Prostate gland (tissue), 2 donors: ENCODE measurements at regions not wholly inside any gene's neighbourhood (a gene's known extent, or its start where the extent isn't known, plus 50 kb on each side); places are given as distances from the start of the nearest gene placed in this dataset.

Experiments used
- DNase-seq: peaks from one replicate; pipeline ENCODE4 v3.0.0-alpha.2; 2019; ENCODE audit warnings: low spot score
- H3K27ac ChIP-seq, 2 donors: fragments of 200-600 bp; sonication (generic); 2 replicates each; pipeline ENCODE4 v1.5.1; 2017 to 2019
- H3K27me3 ChIP-seq: fragments of 200-600 bp; sonication (generic); replicated peaks from 2 replicates; pipeline ENCODE4 v1.5.1; 2019; ENCODE audit not compliant: insufficient read depth
- H3K36me3 ChIP-seq, 2 donors: fragments of 200-600 bp; sonication (generic); 1 replicate in 1 of 2; 2 replicates in 1 of 2; pipeline versions ENCODE4 v1.5.1 to v1.8.1; 2017 to 2019
- H3K4me1 ChIP-seq: fragments of 200-600 bp; sonication (generic); replicated peaks from 2 replicates; pipeline ENCODE4 v1.5.1; 2019
- H3K4me3 ChIP-seq, 2 donors: fragments of 200-600 bp; sonication (generic); 2 replicates each; pipeline ENCODE4 v1.5.1; 2017 to 2019
- H3K9me3 ChIP-seq: fragments of 200-600 bp; sonication (generic); 2 replicates; pipeline ENCODE4 v1.5.1; 2017
- POLR2A ChIP-seq: fragments of 450-650 bp; IDR thresholded peaks from one replicate; pipeline ENCODE4 v1.6.1; 2016; ENCODE audit warnings: antibody characterized with exemption, mild to moderate bottlenecking
- POLR2AphosphoS5 ChIP-seq: sonication (generic); formaldehyde crosslinking; IDR thresholded peaks from one replicate; pipeline ENCODE4 v1.6.1; 2017; ENCODE audit warnings: antibody characterized with exemption
- WGBS: methylation state at CpG from one replicate; pipeline ENCODE4 v1.1.5; 2018; 5-methylcytosine and 5-hydroxymethylcytosine counted together
- intact Hi-C: fragments of 100-400 bp; cut with DNase I; formaldehyde crosslinking; loops from one replicate; pipeline ENCODE4 v1.14.2; 2022
- TF ChIP-seq, protein P1 (sequence below), 4 experiments: fragments of 200-600 bp in 2 of 4; fragments of 450-650 bp in 2 of 4; sonication (generic) in 2 of 4; IDR thresholded peaks; 1 replicate in 3 of 4; 2 replicates in 1 of 4; pipeline ENCODE4 v1.5.1; 2016 to 2019; ENCODE audit warnings: antibody characterized with exemption in 4 of 4, mild to moderate bottlenecking in 2 of 4, moderate library complexity in 2 of 4

DNA sequence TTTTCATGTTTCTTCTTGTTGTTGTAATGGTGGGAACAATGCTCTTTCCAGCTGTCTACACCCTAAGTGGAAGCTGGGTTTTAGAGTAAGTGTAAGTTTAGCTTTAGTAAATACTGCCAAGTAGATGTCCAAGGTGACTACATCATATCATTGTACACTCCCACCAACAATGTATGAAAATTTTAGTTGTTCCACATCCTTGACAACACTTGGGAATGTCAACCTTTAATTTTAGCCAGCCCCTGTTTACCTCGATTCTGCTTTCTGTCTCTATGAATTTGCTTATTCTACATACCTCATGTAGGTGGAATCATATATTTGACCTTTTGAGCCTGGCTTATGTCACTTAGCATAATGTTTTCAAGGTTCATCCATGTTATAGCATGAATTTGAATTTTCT lies 93.0 kb downstream of the MTPAP start:
- no peaks in the 10 kb centered on the region for H3K4me1 ChIP-seq
- no peak for DNase-seq
- H3K4me3 ChIP-seq = no peak overlapping the region
- intact Hi-C loops = no loop called here
- 100% methylated on average over 1 of the region's 1 CpG for WGBS
- TF ChIP-seq POLR2AphosphoS5 (no peak), POLR2A (no peak)
- TF ChIP-seq, protein P1, sequence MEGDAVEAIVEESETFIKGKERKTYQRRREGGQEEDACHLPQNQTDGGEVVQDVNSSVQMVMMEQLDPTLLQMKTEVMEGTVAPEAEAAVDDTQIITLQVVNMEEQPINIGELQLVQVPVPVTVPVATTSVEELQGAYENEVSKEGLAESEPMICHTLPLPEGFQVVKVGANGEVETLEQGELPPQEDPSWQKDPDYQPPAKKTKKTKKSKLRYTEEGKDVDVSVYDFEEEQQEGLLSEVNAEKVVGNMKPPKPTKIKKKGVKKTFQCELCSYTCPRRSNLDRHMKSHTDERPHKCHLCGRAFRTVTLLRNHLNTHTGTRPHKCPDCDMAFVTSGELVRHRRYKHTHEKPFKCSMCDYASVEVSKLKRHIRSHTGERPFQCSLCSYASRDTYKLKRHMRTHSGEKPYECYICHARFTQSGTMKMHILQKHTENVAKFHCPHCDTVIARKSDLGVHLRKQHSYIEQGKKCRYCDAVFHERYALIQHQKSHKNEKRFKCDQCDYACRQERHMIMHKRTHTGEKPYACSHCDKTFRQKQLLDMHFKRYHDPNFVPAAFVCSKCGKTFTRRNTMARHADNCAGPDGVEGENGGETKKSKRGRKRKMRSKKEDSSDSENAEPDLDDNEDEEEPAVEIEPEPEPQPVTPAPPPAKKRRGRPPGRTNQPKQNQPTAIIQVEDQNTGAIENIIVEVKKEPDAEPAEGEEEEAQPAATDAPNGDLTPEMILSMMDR (IDR thresholded peaks at IDR 0.05) = no peak
- no peaks in the 10 kb centered on the region for H3K9me3 ChIP-seq
- H3K36me3 ChIP-seq = no peaks in the 10 kb centered on the region
- H3K27me3 ChIP-seq = no peaks in the 10 kb centered on the region
- H3K27ac ChIP-seq = no peak overlapping the region

DNA sequence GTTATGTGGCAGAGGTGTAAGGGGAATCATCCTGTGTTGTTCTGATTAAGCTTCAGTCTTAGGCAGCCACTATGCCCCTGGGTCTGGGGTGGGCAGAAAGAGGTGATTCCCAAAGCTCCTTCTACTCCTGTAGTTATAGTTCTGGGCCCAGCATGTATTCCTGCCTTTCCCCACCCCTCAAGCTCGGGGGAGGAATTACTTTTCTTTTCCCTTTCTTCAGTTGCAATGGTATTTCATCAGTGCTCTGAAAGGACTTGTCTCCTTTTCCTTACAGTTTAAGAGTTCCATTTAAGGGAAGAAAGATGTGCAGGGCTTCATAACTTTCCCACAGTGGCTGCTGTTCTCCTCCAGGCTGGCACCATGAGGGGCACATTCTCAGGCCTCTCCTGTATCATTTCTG lies 94.2 kb downstream of the MTPAP start:
- no peak overlapping the region for H3K27ac ChIP-seq
- no peaks in the 10 kb centered on the region for H3K4me1 ChIP-seq
- H3K9me3 ChIP-seq = no peaks in the 10 kb centered on the region
- no peak overlapping the region for H3K4me3 ChIP-seq
- intact Hi-C loops = no loop called here
- WGBS = 55% methylated on average over 1 of the region's 1 CpG
- no peak for TF ChIP-seq POLR2AphosphoS5
- TF ChIP-seq POLR2A = no peak
- TF ChIP-seq, protein P1 (IDR thresholded peaks at IDR 0.05) = no peak
- H3K27me3 ChIP-seq = no peaks in the 10 kb centered on the region
- no peaks in the 10 kb centered on the region for H3K36me3 ChIP-seq
- DNase-seq = no peak

DNA sequence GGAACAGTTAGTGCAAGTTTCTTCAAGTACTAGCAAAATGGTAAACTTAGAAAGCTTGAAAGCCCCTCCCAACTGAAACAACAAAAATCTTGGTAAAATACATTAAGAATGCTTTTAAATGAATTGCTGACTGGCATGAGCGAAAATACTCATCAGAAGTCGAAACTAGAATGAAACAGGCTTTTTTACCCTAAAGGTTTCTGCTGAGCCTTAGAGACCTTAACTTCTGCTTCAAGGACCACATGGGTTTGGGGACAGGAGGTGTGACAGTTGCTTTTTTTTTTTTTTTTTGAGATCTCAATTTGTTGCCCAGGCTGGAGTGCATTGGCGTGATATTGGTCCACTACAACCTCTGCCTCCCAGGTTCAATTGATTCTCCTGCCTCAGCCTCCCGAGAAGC lies 100.3 kb downstream of the MTPAP start:
- Histone ChIP-seq H3K27ac (no peak overlapping the region), H3K36me3 (no peaks in the 10 kb centered on the region), H3K4me3 (no peak overlapping the region), H3K27me3 (no peaks in the 10 kb centered on the region), H3K9me3 (no peaks in the 10 kb centered on the region), H3K4me1 (no peaks in the 10 kb centered on the region)
- intact Hi-C loops = no loop called here
- WGBS = 85% methylated on average over 4 of the region's 4 CpGs
- TF ChIP-seq POLR2AphosphoS5 = no peak
- TF ChIP-seq, protein P1 (IDR thresholded peaks at IDR 0.05) = no peak
- no peak for TF ChIP-seq POLR2A
- no peak for DNase-seq

DNA sequence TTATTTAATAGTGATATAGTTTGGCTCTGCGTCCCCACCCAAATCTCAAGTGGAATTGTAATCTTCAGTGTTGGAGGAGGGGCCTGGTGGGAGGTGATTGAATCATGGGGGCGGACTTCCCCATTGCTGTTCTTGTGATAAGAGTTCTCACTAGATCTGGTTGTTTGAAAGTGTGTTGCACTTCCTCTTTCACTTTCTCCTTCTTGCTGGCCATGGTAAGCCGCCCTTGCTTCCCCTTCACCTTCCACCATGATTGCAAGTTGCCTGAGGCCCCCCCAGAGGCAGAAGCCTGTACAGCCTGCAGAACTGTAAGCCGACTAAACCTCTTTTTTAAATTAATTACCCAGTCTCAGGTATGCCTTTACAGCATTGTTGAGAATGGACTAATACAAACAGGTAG lies 101.4 kb downstream of the MTPAP start:
- Histone ChIP-seq H3K9me3 (no peaks in the 10 kb centered on the region), H3K4me1 (no peaks in the 10 kb centered on the region), H3K27me3 (no peaks in the 10 kb centered on the region), H3K36me3 (no peaks in the 10 kb centered on the region), H3K4me3 (no peak overlapping the region), H3K27ac (no peak overlapping the region)
- 86% methylated on average over 4 of the region's 4 CpGs for WGBS
- TF ChIP-seq POLR2AphosphoS5 (no peak), POLR2A (no peak)
- TF ChIP-seq, protein P1 (IDR thresholded peaks at IDR 0.05) = no peak
- no peak for DNase-seq
- intact Hi-C loops = no loop called here

DNA sequence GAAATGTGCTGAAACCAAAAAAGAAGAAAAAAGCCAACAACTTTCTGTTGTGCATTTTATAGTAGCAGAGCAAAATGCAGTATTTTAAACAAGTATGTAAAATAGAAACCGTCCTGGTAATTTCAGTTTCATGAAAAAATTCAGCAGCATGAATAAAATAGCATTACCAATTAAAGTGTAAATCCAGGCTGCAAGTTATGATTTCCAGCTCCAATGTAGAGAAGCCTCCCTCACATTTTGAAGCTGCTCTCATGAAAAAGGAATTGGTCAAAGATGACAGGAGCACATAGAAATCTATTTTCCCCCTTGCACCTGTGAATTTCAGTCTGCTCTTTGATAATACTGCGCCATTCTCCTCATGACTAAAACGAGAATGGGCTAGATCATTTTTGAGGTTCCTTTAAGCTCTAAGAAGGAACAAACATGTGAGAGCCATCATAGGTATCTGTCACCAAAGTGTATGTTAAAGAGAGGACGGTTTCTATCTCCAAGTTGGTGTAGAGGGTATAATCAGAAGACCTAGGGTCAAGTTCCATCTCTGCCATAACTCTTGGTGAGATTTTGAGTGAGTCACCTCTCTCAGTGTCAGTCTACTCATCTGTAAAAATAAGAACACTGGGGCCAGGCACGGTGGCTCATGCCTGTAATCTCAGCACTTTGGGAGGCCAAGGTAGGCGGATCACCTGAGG lies 107.5 kb downstream of the MTPAP start:
- intact Hi-C loops = loop anchor here (5.0 kb wide), 1 partner anchor 244 kb away; no protein-coding TSS in a partner anchor
- H3K27ac ChIP-seq = no peak overlapping the region
- no peaks in the 10 kb centered on the region for H3K4me1 ChIP-seq
- no peak overlapping the region for H3K4me3 ChIP-seq
- H3K36me3 ChIP-seq = no peaks in the 10 kb centered on the region
- no peaks in the 10 kb centered on the region for H3K27me3 ChIP-seq
- DNase-seq = no peak
- 80% methylated on average over 6 of the region's 6 CpGs for WGBS
- no peak for TF ChIP-seq POLR2AphosphoS5
- TF ChIP-seq POLR2A = no peak
- TF ChIP-seq, protein P1 (IDR thresholded peaks at IDR 0.05) = no peak
- no peaks in the 10 kb centered on the region for H3K9me3 ChIP-seq
